G401 (cell line): ENCODE measurements at regions not wholly inside any gene's neighbourhood (a gene's known extent, or its start where the extent isn't known, plus 50 kb on each side); places are given as distances from the start of the nearest gene placed in this dataset.

Experiments used
- DNase-seq: peaks from one replicate; pipeline ENCODE4 v3.0.0-alpha.2; 2015; ENCODE audit warnings: low spot score
- in situ Hi-C: cut with HindIII; loops from 2 replicates; pipeline ENCODE4 v1.10.0; 2016; ENCODE audit warnings: low sequenced_read_pairs, mixed read lengths

- DNase-seq: no peak
- in situ Hi-C loops: no loop called here
These were observed 232.2 kb downstream of the GABRG2 start for GRCh38 chr5:162299793-162300192.

GRCh38 chr5:162301356-162301755, 233.8 kb downstream of the GABRG2 start:
- DNase-seq: no peak
- in situ Hi-C loops: no loop called here

DNA sequence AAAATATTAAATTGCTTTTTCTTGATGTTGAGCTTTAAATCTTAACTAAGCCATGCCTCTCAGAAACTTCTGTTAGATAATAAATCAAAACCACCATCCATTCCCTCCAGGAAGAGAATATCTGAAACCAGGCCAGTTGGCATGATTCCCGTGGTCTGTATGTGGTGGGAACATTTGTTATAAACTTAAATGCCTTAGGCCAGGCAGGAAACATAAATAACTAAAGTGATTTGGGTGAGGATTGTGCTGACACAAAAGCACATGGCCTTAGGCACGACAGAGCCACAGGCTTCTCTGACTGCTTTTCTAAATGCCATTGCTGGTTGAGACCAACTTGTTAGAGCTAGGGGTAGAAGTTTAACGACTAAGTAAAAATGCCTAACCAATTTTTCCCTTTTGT, 255.9 kb downstream of the GABRG2 start:
- in situ Hi-C loops: no loop called here
- DNase-seq: no peak

DNA sequence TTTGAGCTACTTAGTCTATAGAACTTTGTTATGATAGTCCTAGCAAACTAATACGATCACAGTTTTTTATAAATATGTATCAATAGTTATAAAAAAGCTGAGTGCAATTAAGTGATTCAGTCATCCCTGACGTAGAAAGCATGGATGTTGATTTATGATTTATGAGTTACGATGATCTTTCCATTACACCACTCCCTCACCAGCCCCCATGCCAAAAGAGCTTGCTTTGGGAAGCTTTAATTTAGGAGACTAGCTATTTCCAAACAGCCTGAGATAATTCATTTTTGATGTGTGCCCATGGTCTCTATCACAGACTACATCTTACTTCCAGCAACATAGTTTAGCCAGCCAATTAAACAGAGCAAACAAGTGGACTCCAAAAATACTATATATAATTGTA, 256.8 kb downstream of the GABRG2 start:
- in situ Hi-C loops: no loop called here
- no peak for DNase-seq

DNA sequence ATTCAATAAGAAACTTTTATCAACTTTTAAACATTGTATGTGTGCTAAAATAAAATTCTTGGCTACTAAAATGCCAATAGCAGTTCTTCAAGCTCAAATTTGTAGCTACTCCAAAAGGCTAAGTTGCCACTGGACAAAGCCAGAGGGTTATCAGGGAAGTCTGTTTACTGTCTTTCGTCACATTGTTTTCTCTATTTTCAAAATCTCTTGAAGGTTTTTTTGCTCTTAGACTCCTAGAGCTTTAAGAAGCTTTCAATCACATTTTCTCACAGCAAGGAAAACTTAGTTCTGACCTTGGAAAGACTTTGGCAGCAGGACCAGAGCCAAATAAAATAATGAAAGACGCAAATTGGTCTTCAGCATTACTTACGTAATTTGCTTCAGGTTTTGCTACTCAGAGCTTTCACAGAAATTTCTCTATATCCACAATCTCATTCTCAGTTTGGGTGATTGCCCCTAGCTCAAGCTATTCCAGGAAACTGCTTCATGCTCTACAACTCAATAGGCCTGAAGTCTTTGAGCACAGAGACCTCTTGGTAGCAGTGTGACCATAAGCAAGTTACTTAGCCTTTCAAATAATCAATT, 257.7 kb downstream of the GABRG2 start:
- no peak for DNase-seq
- in situ Hi-C loops: no loop called here

DNA sequence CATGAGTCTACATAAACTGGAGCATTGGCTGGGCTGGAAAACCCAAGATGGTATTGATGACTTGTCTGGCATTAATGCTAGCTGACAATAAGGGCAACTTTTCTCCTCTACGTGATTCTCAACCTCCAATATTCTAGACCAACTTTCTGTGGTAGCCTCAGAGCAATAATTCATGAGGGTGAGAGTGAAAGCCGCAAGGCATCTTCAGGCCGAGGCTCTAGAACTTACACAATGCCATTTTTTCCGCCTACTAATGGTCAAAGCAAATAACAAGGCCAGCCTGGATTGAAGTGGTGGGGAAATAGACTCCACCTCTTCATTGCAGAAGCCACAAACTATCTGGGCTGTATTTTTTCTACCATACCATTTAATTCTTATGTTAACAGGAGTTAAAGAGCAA, 267.4 kb downstream of the GABRG2 start:
- no peak for DNase-seq
- in situ Hi-C loops: no loop called here

- no peak for DNase-seq
- in situ Hi-C loops: no loop called here
These were observed 292.9 kb downstream of the GABRG2 start for GRCh38 chr5:162360373-162360931.

- in situ Hi-C loops: no loop called here
- DNase-seq: peak; percentile 49
These were observed 304.7 kb downstream of the GABRG2 start for GRCh38 chr5:162372256-162372655.

- no peak for DNase-seq
- in situ Hi-C loops: no loop called here
These were observed 310.3 kb downstream of the GABRG2 start for GRCh38 chr5:162377895-162378294.

DNA sequence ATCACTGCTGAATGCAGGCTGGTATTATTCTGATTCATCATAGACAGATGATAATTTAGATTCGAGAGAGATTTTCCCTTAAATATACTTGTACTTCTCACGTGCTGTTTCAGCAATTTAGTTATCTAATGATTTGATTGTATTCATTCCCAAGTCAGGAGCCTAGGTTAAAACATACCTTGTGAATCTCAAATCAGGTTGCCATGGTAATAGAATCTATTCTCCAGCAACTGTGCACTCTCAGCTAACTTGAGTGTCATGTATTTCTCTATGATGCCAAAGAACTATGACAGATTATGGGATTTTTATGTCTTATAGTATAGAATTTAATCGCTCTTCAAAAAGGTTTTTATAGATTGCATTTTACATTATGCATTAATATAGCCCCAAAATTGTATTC, 315.3 kb downstream of the GABRG2 start:
- in situ Hi-C loops: no loop called here

GRCh38 chr5:162384225-162384624, 316.7 kb downstream of the GABRG2 start:
- in situ Hi-C loops: no loop called here
- DNase-seq: no peak

More for the DNA sequence above, 315.3 kb downstream of the GABRG2 start:
- no peak for DNase-seq

- no peak for DNase-seq
- in situ Hi-C loops: no loop called here
These were observed 324.3 kb downstream of the GABRG2 start for GRCh38 chr5:162391833-162392232.

- in situ Hi-C loops: no loop called here
- DNase-seq: no peak
These were observed 324.8 kb downstream of the GABRG2 start for GRCh38 chr5:162392336-162392735.

- DNase-seq: no peak
- in situ Hi-C loops: no loop called here
These were observed 326.0 kb downstream of the GABRG2 start for GRCh38 chr5:162393534-162393933.

- in situ Hi-C loops: no loop called here
- no peak for DNase-seq
These were observed 340.0 kb downstream of the GABRG2 start for GRCh38 chr5:162407614-162408013.

- in situ Hi-C loops: no loop called here
- DNase-seq: no peak
These were observed 342.8 kb downstream of the GABRG2 start for GRCh38 chr5:162410365-162410764.

DNA sequence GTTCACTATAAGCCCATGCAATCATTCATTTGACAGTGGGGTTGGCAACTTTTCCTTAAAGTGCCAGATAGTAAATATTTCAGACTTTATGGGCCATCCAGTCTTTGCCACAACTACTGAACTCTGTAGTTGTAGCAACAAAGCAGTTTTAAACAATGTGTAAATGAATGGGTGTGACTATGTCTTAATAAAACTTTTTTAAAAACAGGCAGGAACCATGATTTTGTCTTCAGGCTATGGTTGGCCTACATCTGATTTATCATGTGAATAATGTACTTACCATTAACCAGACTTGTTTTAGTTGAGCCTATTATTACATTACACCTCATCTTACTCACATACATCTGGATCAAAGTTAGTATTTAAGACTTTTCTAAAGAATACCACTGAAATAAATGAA, 361.6 kb downstream of the GABRG2 start:
- DNase-seq: no peak
- in situ Hi-C loops: no loop called here

GRCh38 chr5:162434281-162434680, 366.7 kb downstream of the GABRG2 start:
- DNase-seq: no peak
- in situ Hi-C loops: no loop called here

- no peak for DNase-seq
- in situ Hi-C loops: no loop called here
These were observed 368.5 kb downstream of the GABRG2 start for GRCh38 chr5:162436055-162436454.

DNA sequence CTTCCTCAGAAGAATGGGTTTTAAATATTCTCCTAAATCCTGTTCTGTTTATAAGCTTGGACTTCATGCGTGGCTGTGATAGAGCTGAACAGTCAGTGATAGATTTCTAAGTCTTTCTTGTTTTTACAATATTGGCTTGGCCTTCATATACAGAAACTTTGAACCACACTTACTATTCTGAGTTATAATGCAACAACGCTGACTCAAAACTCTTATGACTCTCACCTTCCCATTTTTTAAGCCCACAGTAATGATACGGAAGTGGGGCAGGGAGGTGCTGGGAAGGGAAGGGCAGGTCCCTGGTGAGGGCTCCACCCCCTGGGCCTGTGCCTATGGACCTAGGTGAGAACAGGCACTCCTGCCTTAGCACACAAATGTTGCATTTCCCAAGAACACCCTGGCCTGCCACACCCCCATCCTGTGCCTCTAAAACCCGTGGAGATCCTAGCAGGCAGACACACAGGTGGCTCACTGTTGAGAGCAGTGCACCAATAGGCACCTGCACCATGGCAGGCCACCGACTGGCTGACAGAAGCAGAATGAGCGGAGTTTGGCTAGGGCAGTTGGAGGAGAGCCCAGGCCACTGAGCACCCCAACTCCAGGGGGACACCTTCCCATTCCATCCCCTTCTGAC, 376.7 kb downstream of the GABRG2 start:
- DNase-seq: no peak
- in situ Hi-C loops: no loop called here

GRCh38 chr5:162456086-162456485, 388.5 kb downstream of the GABRG2 start:
- in situ Hi-C loops: no loop called here
- no peak for DNase-seq
